ENCODE measurements at regions not wholly inside any gene's neighbourhood (a gene's known extent, or its start where the extent isn't known, plus 50 kb on each side); places are given as distances from the start of the nearest gene placed in this dataset.
"Not testable (repeated sequence)": the region's sequence is repeated elsewhere in the genome, so short reads cannot be mapped to it uniquely, and the experiment has no call there.

- H3K4me1 ChIP-seq = peaks cover 39% of the 10 kb centered on the region
- no peaks in the 10 kb centered on the region for H3K9me3 ChIP-seq
- WGBS = 14% methylated on average over 12 of the region's 12 CpGs
- H3K36me3 ChIP-seq = no peaks in the 10 kb centered on the region
- TF ChIP-seq POLR2A (IDR thresholded peaks at IDR 0.05) (no peak), CTCF (IDR thresholded peaks at IDR 0.05) (peak; percentile 6 to 29), POLR2AphosphoS5 (IDR thresholded peaks at IDR 0.05) (no peak), EP300 (IDR thresholded peaks at IDR 0.05) (no peak)
- H3K27ac ChIP-seq = peak overlapping the region; percentile 55
- H3K27me3 ChIP-seq = no peaks in the 10 kb centered on the region
- H3K4me3 ChIP-seq = no peak overlapping the region
- no peak for DNase-seq (ENCODE audit: low spot score in 2 of 2)
These were observed 52.4 kb upstream of the ITGB1 start for GRCh38 chr10:33010132-33011037.

- Histone ChIP-seq H3K27me3 (no peaks in the 10 kb centered on the region), H3K4me1 (peaks cover 48% of the 10 kb centered on the region), H3K27ac (no peak overlapping the region), H3K4me3 (no peak overlapping the region), H3K9me3 (no peaks in the 10 kb centered on the region), H3K36me3 (no peaks in the 10 kb centered on the region)
- DNase-seq (ENCODE audit: low spot score in 2 of 2) = no peak
- TF ChIP-seq EP300 (IDR thresholded peaks at IDR 0.05) (no peak), POLR2A (IDR thresholded peaks at IDR 0.05) (no peak), CTCF (IDR thresholded peaks at IDR 0.05) (no peak), POLR2AphosphoS5 (IDR thresholded peaks at IDR 0.05) (no peak)
- 52% methylated on average over 5 of the region's 5 CpGs for WGBS
These were observed 51.5 kb upstream of the ITGB1 start for GRCh38 chr10:33009244-33010131.

GRCh38 chr10:33008499-33009243 lies 50.6 kb upstream of the ITGB1 start:
- Histone ChIP-seq H3K4me1 (peaks cover 48% of the 10 kb centered on the region), H3K27ac (no peak overlapping the region), H3K36me3 (no peaks in the 10 kb centered on the region), H3K9me3 (no peaks in the 10 kb centered on the region), H3K4me3 (no peak overlapping the region), H3K27me3 (no peaks in the 10 kb centered on the region)
- TF ChIP-seq CTCF (IDR thresholded peaks at IDR 0.05) (peak; percentile 88 to 97), POLR2AphosphoS5 (IDR thresholded peaks at IDR 0.05) (no peak), EP300 (IDR thresholded peaks at IDR 0.05) (no peak)
- no peak for DNase-seq (ENCODE audit: low spot score in 2 of 2)
- 15% methylated on average over 9 of the region's 9 CpGs for WGBS

- not testable (repeated sequence) for H3K27ac ChIP-seq
- 94% methylated on average over 9 of the region's 9 CpGs for WGBS
These were observed 49.8 kb upstream of the ITGB1 start for GRCh38 chr10:33007731-33008381.

More at GRCh38 chr10:33007731-33008381, 49.8 kb upstream of the ITGB1 start:
- DNase-seq (ENCODE audit: low spot score in 2 of 2); H3K9me3 ChIP-seq; H3K27me3 ChIP-seq; H3K36me3 ChIP-seq; H3K4me3 ChIP-seq: not testable (repeated sequence)
- peaks cover 48% of the 10 kb centered on the region for H3K4me1 ChIP-seq
